GM10266 (cell line): ENCODE measurements at regions not wholly inside any gene's neighbourhood (a gene's known extent, or its start where the extent isn't known, plus 50 kb on each side); places are given as distances from the start of the nearest gene placed in this dataset.

Experiments
- DNase-seq: peaks from one replicate; pipeline ENCODE4 v3.0.0; 2012; ENCODE audit errors: extremely low spot score
- CTCF ChIP-seq: IDR thresholded peaks from 2 replicates; pipeline ENCODE4 v1.5.1; 2012; ENCODE audit warnings: mild to moderate bottlenecking, low read depth; ENCODE audit not compliant: control insufficient read depth, insufficient read depth; ENCODE audit errors: missing control alignments

- no peak for TF ChIP-seq CTCF
- DNase-seq, result no peak
These were observed 344.1 kb upstream of the REG3G start for GRCh38 chr2:78681386-78681785.

GRCh38 chr2:78682781-78683180 is 342.7 kb upstream of the REG3G start:
- DNase-seq, result no peak
- TF ChIP-seq CTCF, result no peak

- DNase-seq, result no peak
- TF ChIP-seq CTCF, result no peak
These were observed 338.8 kb upstream of the REG3G start for GRCh38 chr2:78686625-78687153.

- no peak for TF ChIP-seq CTCF
- DNase-seq, result no peak
These were observed 325.8 kb upstream of the REG3G start for GRCh38 chr2:78699696-78700095.

- DNase-seq, result no peak
- no peak for TF ChIP-seq CTCF
These were observed 324.0 kb upstream of the REG3G start for GRCh38 chr2:78701546-78701945.

- DNase-seq, result no peak
- TF ChIP-seq CTCF, result no peak
These were observed 317.6 kb upstream of the REG3G start for GRCh38 chr2:78707776-78708386.

- TF ChIP-seq CTCF, result no peak
- DNase-seq, result no peak
These were observed 314.7 kb upstream of the REG3G start for GRCh38 chr2:78710632-78711375.
